WTC11 (cell line): ENCODE measurements at regions not wholly inside any gene's neighbourhood (a gene's known extent, or its start where the extent isn't known, plus 50 kb on each side); places are given as distances from the start of the nearest gene placed in this dataset.
"Not testable (repeated sequence)": the region's sequence is repeated elsewhere in the genome, so short reads cannot be mapped to it uniquely, and the experiment has no call there.

Source experiments
- ATAC-seq: fragments of 200-7000 bp; cut with Tn5 transposase; 2 replicates; pipeline ENCODE4 v1.10.0; 2021; ENCODE audit warnings: mild to moderate bottlenecking, moderate library complexity
- CTCF ChIA-PET: fragments of 300-600 bp; sonication (Branson Sonifier 250); formaldehyde crosslinking; loops from one replicate; lab custom pipeline; 2021; ENCODE audit warnings: antibody characterized with exemption; lab: Charles Lee
- POLR2A ChIA-PET: fragments of 350-600 bp; sonication (Branson Sonifier 250); formaldehyde crosslinking; loops from one replicate; lab custom pipeline; 2021; ENCODE audit warnings: antibody characterized with exemption; lab: Charles Lee
- DNase-seq: peaks from one replicate; pipeline ENCODE4 v3.0.0; 2021; ENCODE audit warnings: low spot score
- H3K27ac Mint-ChIP-seq: 2 replicates; pipeline ENCODE4 v1.8.0; 2021; ENCODE audit warnings: mixed read lengths
- H3K27me3 Mint-ChIP-seq: 2 replicates; pipeline ENCODE4 v1.8.0; 2021; ENCODE audit warnings: low read depth, mild to moderate bottlenecking, moderate library complexity, mixed read lengths
- H3K36me3 Mint-ChIP-seq: 2 replicates; pipeline ENCODE4 v1.8.0; 2021; ENCODE audit warnings: mixed read lengths
- H3K4me1 Mint-ChIP-seq: 2 replicates; pipeline ENCODE4 v1.8.0; 2022; ENCODE audit warnings: mixed read lengths
- H3K4me3 Mint-ChIP-seq: 2 replicates; pipeline ENCODE4 v1.8.0; 2021; ENCODE audit warnings: mild to moderate bottlenecking, moderate library complexity, mixed read lengths
- H3K9me3 Mint-ChIP-seq: 2 replicates; pipeline ENCODE4 v1.8.0; 2021; ENCODE audit warnings: mixed read lengths
- CBFB ChIP-seq: sonication (generic); formaldehyde crosslinking; IDR thresholded peaks from 2 replicates; pipeline ENCODE4 v1.8.1; 2022; ENCODE audit warnings: mild to moderate bottlenecking, low read depth, missing genetic modification reagents
- ESRRA ChIP-seq: sonication (generic); formaldehyde crosslinking; IDR thresholded peaks from 2 replicates; pipeline ENCODE4 v1.8.1; 2022; ENCODE audit warnings: mild to moderate bottlenecking, missing genetic modification reagents, borderline replicate concordance
- JAZF1 ChIP-seq: fragments of 250-450 bp; sonication (Bioruptor Pico); IDR thresholded peaks from 2 replicates; pipeline ENCODE4 v1.9.0; 2021; ENCODE audit warnings: moderate library complexity, mild to moderate bottlenecking, inconsistent platforms
- NFYB ChIP-seq: sonication (generic); formaldehyde crosslinking; conservative IDR thresholded peaks from 2 replicates; pipeline ENCODE4 v1.8.0; 2022; ENCODE audit warnings: low read depth, missing genetic modification reagents
- NR3C1 ChIP-seq: sonication (generic); formaldehyde crosslinking; conservative IDR thresholded peaks from 2 replicates; pipeline ENCODE4 v1.8.1; 2023; ENCODE audit warnings: low read depth, mild to moderate bottlenecking, missing genetic modification reagents
- PRRX2 ChIP-seq: fragments of 250-450 bp; sonication (Bioruptor Pico); IDR thresholded peaks from 2 replicates; pipeline ENCODE4 v1.8.0; 2021; ENCODE audit warnings: mild to moderate bottlenecking
- SMAD3 ChIP-seq: sonication (generic); formaldehyde crosslinking; IDR thresholded peaks from 2 replicates; pipeline ENCODE4 v1.8.0; 2022; ENCODE audit warnings: missing genetic modification reagents, mild to moderate bottlenecking, borderline replicate concordance
- SMAD4 ChIP-seq: sonication (generic); formaldehyde crosslinking; IDR thresholded peaks from 2 replicates; pipeline ENCODE4 v1.8.0; 2022; ENCODE audit warnings: mild to moderate bottlenecking, missing genetic modification reagents
- ZNF219 ChIP-seq: sonication (generic); formaldehyde crosslinking; IDR thresholded peaks from 2 replicates; pipeline ENCODE4 v1.8.0; 2023; ENCODE audit warnings: missing genetic modification reagents, mild to moderate bottlenecking, borderline replicate concordance
- ZNF232 ChIP-seq: sonication (generic); formaldehyde crosslinking; IDR thresholded peaks from 2 replicates; pipeline ENCODE4 v1.8.0; 2022; ENCODE audit warnings: mild to moderate bottlenecking, missing genetic modification reagents
- ZNF416 ChIP-seq: fragments of 250-450 bp; sonication (Bioruptor Pico); IDR thresholded peaks from 2 replicates; pipeline ENCODE4 v1.9.0; 2021; ENCODE audit warnings: mild to moderate bottlenecking, inconsistent platforms
- ZNF423 ChIP-seq: fragments of 250-450 bp; sonication (Bioruptor Pico); IDR thresholded peaks from 2 replicates; pipeline ENCODE4 v2.1.2; 2022; ENCODE audit warnings: mild to moderate bottlenecking, moderate library complexity
- TF ChIP-seq, protein P1 (sequence below): sonication (generic); formaldehyde crosslinking; IDR thresholded peaks from 2 replicates; pipeline ENCODE4 v1.8.0; 2022; ENCODE audit warnings: mild to moderate bottlenecking, missing genetic modification reagents
- TF ChIP-seq, protein P2 (sequence below): sonication (generic); formaldehyde crosslinking; IDR thresholded peaks from 2 replicates; pipeline ENCODE4 v1.8.1; 2022; ENCODE audit warnings: missing genetic modification reagents, borderline replicate concordance
- TF ChIP-seq, protein P3 (sequence below): sonication (generic); formaldehyde crosslinking; IDR thresholded peaks from 2 replicates; pipeline ENCODE4 v1.8.0; 2022; ENCODE audit warnings: mild to moderate bottlenecking, missing genetic modification reagents
- TF ChIP-seq, protein P4 (sequence below): sonication (generic); formaldehyde crosslinking; IDR thresholded peaks from 2 replicates; pipeline ENCODE4 v1.8.1; 2022; ENCODE audit warnings: mild to moderate bottlenecking, missing genetic modification reagents, moderate library complexity, borderline replicate concordance

DNA sequence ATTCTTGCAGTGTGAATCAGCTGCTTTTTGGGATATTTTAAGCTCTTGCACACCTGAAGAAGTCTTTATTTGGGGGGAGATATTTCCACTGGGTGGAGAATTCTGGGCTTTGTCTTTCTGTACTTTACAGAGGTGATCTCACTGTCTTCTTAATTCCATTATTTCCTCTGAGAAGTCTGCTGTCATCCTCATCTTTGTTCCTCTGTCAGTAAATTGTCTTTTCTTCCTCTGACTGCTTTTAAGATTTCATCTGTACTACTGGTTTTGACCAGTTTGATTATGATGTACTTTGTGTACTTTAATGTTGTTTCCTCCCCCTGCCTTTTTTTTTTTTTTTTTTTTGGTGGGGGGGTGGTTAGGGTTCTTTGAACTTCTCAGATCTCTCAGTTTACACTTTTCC lies 133.9 kb downstream of the IGLL1 start:
- Mint-ChIP-seq H3K9me3 (peaks cover 23% of the 10 kb centered on the region), H3K36me3 (peaks cover 11% of the 10 kb centered on the region)
- POLR2A ChIA-PET, H3K4me3 Mint-ChIP-seq, CTCF ChIA-PET, H3K4me1 Mint-ChIP-seq, ATAC-seq, H3K27me3 Mint-ChIP-seq, H3K27ac Mint-ChIP-seq, DNase-seq: not testable (repeated sequence)

DNA sequence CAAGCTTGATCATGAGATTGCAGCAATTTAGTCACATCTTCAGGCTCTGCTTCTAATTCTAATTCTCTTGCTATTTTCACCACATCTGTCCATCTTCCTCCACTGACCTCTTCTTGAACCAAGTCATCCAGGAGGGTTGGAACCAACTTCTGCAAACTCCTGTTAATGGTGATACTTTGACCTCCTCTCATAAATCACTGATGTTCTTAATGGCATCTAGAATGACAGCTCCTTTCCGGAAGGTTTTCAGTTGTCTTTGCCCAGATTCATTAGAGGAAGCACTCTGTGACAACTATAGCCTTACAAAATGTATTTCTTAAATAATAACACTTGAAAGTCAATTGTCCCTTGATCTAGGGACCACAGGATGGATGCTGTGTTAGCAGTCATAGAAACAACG lies 136.2 kb downstream of the IGLL1 start:
- H3K27ac Mint-ChIP-seq, H3K4me3 Mint-ChIP-seq, ATAC-seq, H3K4me1 Mint-ChIP-seq, POLR2A ChIA-PET, DNase-seq, H3K27me3 Mint-ChIP-seq, CTCF ChIA-PET: not testable (repeated sequence)
- peaks cover 11% of the 10 kb centered on the region for H3K36me3 Mint-ChIP-seq
- H3K9me3 Mint-ChIP-seq, result peaks cover 23% of the 10 kb centered on the region

DNA sequence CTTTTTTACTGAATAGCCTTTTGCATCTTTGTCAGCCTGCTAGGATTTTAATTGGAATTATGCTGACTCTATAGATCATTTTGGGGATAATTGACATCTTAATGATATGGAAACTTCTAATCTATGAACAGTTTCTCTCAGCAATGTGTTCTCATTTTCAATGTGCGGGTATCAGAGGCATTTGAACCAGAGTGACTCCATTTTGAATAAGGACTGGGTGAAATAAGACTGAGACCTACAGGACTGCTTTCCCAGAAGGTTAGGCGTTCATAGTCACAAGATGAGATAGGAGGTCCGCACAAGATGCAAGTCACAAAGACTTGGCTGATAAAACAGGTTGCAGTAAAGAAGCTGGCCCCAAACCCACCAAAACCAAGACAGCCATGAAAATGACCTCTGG lies 140.5 kb downstream of the IGLL1 start:
- ATAC-seq, POLR2A ChIA-PET, H3K9me3 Mint-ChIP-seq, H3K27me3 Mint-ChIP-seq, H3K4me1 Mint-ChIP-seq, H3K4me3 Mint-ChIP-seq, CTCF ChIA-PET, DNase-seq, H3K36me3 Mint-ChIP-seq, H3K27ac Mint-ChIP-seq: not testable (repeated sequence)

DNA sequence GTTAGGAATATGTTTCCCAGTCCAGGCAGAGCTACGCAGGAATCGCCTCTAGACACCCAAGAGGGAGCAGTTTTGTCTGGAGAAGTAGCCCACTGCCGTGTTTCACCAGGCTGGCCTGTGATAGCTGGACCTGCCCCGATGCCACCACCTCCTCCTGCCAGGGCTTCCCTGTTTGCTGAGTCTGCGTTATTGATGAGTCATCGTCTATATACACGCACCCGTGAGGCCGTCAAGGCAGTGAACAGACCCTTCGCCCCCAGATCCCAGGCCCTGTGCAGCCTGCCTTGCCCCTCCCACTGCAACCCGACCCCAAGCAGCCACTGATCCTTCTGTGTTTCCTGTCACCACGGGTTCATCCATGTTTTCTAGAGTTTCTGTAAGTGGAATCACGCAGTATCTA lies 141.9 kb downstream of the IGLL1 start:
- POLR2A ChIA-PET, result no interaction called here
- no peaks in the 10 kb centered on the region for H3K36me3 Mint-ChIP-seq
- no peak; the same call in 1 of the 2 replicates for ATAC-seq
- H3K9me3 Mint-ChIP-seq, result no peaks in the 10 kb centered on the region
- CTCF ChIA-PET, result no interaction called here
- peaks cover 10% of the 10 kb centered on the region for H3K4me1 Mint-ChIP-seq
- no peak for TF ChIP-seq SMAD4 (CRISPR knock-in tag)
- TF ChIP-seq ZNF423 (CRISPR knock-in tag), result no peak
- no peak for TF ChIP-seq SMAD3 (CRISPR knock-in tag)
- TF ChIP-seq PRRX2, result no peak
- no peak for TF ChIP-seq JAZF1 (CRISPR knock-in tag)
- TF ChIP-seq ZNF416 (CRISPR knock-in tag), result no peak
- TF ChIP-seq NR3C1 (CRISPR knock-in tag), result no peak
- no peak for TF ChIP-seq ZNF232
- TF ChIP-seq, all 79 proteins: peak for 0
- no peak overlapping the region for H3K27ac Mint-ChIP-seq
- H3K27me3 Mint-ChIP-seq, result peaks cover 2% of the 10 kb centered on the region; the same call in 1 of the 2 replicates
- DNase-seq, result no peak
- H3K4me3 Mint-ChIP-seq, result no peak overlapping the region

DNA sequence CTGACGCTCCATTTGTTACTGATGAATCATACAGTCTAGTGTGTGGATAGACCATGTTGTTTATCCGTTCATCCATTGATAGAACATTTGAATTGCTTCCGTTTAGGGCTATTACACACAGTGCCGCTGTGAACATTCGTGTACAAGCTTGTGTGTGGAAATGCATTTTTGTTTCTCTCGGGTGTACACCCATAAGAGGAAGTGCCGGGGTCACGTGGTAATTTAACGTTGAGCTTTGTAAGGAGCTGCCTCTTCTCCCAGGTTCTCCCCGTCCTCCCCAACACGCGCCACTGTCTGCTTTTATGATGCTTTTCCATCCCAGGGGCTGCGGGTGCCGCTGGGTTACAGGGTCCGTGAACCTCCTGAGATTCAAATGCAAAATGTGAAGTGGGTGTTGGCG lies 142.3 kb downstream of the IGLL1 start:
- H3K27me3 Mint-ChIP-seq, result peaks cover 5% of the 10 kb centered on the region; the same call in 1 of the 2 replicates
- H3K9me3 Mint-ChIP-seq, result no peaks in the 10 kb centered on the region
- ChIA-PET POLR2A (no interaction called here), CTCF (no interaction called here)
- TF ChIP-seq CBFB (CRISPR knock-in tag) (no peak), NR3C1 (CRISPR knock-in tag) (no peak), ZNF219 (CRISPR knock-in tag) (no peak), SMAD4 (CRISPR knock-in tag) (no peak), ESRRA (CRISPR knock-in tag) (no peak), NFYB (CRISPR knock-in tag) (no peak)
- TF ChIP-seq, protein P1, sequence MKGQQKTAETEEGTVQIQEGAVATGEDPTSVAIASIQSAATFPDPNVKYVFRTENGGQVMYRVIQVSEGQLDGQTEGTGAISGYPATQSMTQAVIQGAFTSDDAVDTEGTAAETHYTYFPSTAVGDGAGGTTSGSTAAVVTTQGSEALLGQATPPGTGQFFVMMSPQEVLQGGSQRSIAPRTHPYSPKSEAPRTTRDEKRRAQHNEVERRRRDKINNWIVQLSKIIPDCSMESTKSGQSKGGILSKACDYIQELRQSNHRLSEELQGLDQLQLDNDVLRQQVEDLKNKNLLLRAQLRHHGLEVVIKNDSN (CRISPR knock-in tag), result no peak
- TF ChIP-seq, protein P2, sequence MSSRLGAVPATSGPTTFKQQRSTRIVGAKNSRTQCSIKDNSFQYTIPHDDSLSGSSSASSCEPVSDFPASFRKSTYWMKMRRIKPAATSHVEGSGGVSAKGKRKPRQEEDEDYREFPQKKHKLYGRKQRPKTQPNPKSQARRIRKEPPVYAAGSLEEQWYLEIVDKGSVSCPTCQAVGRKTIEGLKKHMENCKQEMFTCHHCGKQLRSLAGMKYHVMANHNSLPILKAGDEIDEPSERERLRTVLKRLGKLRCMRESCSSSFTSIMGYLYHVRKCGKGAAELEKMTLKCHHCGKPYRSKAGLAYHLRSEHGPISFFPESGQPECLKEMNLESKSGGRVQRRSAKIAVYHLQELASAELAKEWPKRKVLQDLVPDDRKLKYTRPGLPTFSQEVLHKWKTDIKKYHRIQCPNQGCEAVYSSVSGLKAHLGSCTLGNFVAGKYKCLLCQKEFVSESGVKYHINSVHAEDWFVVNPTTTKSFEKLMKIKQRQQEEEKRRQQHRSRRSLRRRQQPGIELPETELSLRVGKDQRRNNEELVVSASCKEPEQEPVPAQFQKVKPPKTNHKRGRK (CRISPR knock-in tag), result no peak
- TF ChIP-seq, protein P3, sequence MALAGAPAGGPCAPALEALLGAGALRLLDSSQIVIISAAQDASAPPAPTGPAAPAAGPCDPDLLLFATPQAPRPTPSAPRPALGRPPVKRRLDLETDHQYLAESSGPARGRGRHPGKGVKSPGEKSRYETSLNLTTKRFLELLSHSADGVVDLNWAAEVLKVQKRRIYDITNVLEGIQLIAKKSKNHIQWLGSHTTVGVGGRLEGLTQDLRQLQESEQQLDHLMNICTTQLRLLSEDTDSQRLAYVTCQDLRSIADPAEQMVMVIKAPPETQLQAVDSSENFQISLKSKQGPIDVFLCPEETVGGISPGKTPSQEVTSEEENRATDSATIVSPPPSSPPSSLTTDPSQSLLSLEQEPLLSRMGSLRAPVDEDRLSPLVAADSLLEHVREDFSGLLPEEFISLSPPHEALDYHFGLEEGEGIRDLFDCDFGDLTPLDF (CRISPR knock-in tag), result no peak
- TF ChIP-seq, protein P4, sequence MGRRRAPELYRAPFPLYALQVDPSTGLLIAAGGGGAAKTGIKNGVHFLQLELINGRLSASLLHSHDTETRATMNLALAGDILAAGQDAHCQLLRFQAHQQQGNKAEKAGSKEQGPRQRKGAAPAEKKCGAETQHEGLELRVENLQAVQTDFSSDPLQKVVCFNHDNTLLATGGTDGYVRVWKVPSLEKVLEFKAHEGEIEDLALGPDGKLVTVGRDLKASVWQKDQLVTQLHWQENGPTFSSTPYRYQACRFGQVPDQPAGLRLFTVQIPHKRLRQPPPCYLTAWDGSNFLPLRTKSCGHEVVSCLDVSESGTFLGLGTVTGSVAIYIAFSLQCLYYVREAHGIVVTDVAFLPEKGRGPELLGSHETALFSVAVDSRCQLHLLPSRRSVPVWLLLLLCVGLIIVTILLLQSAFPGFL (CRISPR knock-in tag), result no peak
- ATAC-seq, result no peak
- no peaks in the 10 kb centered on the region for H3K36me3 Mint-ChIP-seq
- H3K4me1 Mint-ChIP-seq, result peaks cover 14% of the 10 kb centered on the region
- DNase-seq, result no peak
- H3K4me3 Mint-ChIP-seq, result no peak overlapping the region
- no peak overlapping the region for H3K27ac Mint-ChIP-seq

DNA sequence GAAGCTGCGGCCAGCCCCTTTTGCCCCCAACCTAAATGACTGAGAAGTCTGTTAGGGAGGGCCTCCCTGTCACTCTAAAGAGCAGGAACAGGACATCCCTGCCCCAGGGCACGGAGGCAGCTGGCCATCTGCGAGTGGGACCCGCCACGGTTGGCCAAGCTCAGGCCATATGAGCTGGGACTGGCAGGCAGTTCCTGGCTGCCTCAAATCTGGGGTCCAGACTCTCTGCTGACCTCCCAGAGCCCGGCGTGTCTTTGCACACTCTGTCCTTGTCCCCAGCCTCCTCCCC lies 143.0 kb downstream of the IGLL1 start:
- H3K9me3 Mint-ChIP-seq, H3K36me3 Mint-ChIP-seq, CTCF ChIA-PET, ATAC-seq, DNase-seq, POLR2A ChIA-PET, H3K27me3 Mint-ChIP-seq, H3K27ac Mint-ChIP-seq, H3K4me3 Mint-ChIP-seq: not testable (repeated sequence)
- peaks cover 14% of the 10 kb centered on the region for H3K4me1 Mint-ChIP-seq

DNA sequence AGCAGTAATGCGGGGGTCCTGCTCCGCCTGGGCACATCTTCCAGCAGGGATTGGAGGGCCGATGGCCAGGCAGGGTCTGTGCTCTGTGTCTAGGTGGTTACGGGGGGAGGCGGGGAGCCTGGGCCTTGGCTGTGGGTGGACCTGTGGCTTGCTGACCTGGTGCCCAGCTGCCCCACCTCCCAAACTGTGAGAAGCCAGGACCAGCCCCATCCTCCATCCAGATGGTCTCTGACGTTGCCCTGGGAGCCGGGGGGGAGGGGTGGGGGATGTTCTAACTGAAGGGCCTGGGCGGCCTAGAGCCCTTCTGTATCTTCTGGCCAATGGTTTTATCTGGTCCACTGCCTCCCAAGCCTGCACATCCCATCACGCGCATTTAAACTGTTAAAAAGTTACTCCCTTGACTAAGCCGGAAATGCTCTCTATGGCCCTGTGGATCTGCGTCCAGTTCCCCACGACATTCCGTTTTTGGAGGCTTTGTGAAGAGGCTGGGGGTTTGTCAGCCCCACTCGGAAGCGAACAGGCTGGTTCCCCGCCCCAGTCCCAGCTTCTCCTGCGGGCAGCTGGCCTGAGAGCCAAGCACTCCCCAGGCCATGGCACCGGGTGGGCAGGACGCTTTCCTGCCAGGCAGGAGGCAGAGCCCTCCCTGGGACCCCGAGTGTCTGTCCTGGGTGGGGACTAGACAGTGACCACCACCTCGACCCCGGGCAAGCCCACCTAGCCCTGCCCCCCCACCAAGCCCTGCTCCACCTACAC lies 143.6 kb downstream of the IGLL1 start:
- CTCF ChIA-PET, H3K27ac Mint-ChIP-seq, H3K36me3 Mint-ChIP-seq, ATAC-seq, POLR2A ChIA-PET, H3K9me3 Mint-ChIP-seq, DNase-seq, H3K4me3 Mint-ChIP-seq: not testable (repeated sequence)
- Mint-ChIP-seq H3K4me1 (peaks cover 19% of the 10 kb centered on the region), H3K27me3 (peaks cover 14% of the 10 kb centered on the region)
